Keratinocyte (primary cell): ENCODE measurements at regions not wholly inside any gene's neighbourhood (a gene's known extent, or its start where the extent isn't known, plus 50 kb on each side); places are given as distances from the start of the nearest gene placed in this dataset.

Source experiments
- DNase-seq: peaks from one replicate; pipeline ENCODE4 v3.0.0-alpha.2; 2011; ENCODE audit warnings: low read depth, missing footprints, low spot score
- FAIRE-seq: peaks from 2 replicates; lab custom pipeline; 2011; peaks lifted over from hg19 to GRCh38; lab: Jason Lieb, UNC
- H2AFZ ChIP-seq: 2 replicates; pipeline ENCODE4 v1.6.0; 2012; ENCODE audit warnings: low read length, control low read depth, inconsistent platforms; ENCODE audit not compliant: control insufficient read depth
- H3K27ac ChIP-seq: 2 replicates; pipeline ENCODE4 v1.5.1; 2011; ENCODE audit warnings: low read length; ENCODE audit not compliant: control insufficient read depth, insufficient read depth
- H3K27me3 ChIP-seq: 3 replicates; pipeline ENCODE4 v1.6.0; 2011; ENCODE audit warnings: low read length; ENCODE audit not compliant: control insufficient read depth, insufficient read depth; ENCODE audit errors: extremely low read depth
- H3K36me3 ChIP-seq, 2 experiments: 2 replicates in 1 of 2; 3 replicates in 1 of 2; pipeline ENCODE4 v1.5.1; 2011; ENCODE audit warnings: low read length in 2 of 2, mild to moderate bottlenecking in 1 of 2; ENCODE audit not compliant: control insufficient read depth in 2 of 2, insufficient read depth in 2 of 2; ENCODE audit errors: extremely low read depth in 1 of 2
- H3K4me1 ChIP-seq: 3 replicates; pipeline ENCODE4 v1.5.1; 2011; ENCODE audit warnings: low read length; ENCODE audit not compliant: control insufficient read depth, insufficient read depth; ENCODE audit errors: extremely low read depth
- H3K4me2 ChIP-seq: 3 replicates; pipeline ENCODE4 v1.6.0; 2011; ENCODE audit warnings: low read depth, low read length; ENCODE audit not compliant: control insufficient read depth, insufficient read depth; ENCODE audit errors: extremely low read depth
- H3K4me3 ChIP-seq, 3 experiments: fragments of 200-600 bp in 1 of 3; sonication (generic) in 1 of 3; 2 replicates in 2 of 3; 3 replicates in 1 of 3; pipeline ENCODE4 v1.5.1; 2011 to 2016; ENCODE audit warnings: low read length in 3 of 3, mild to moderate bottlenecking in 3 of 3, control low read depth in 2 of 3, inconsistent platforms in 1 of 3, low read depth in 1 of 3, mixed read lengths in 1 of 3, mixed run types in 1 of 3, moderate library complexity in 1 of 3; ENCODE audit not compliant: control insufficient read depth in 2 of 3, insufficient read depth in 2 of 3; ENCODE audit errors: extremely low read depth in 1 of 3
- H3K79me2 ChIP-seq: 2 replicates; pipeline ENCODE4 v1.6.0; 2012; ENCODE audit warnings: low read length; ENCODE audit not compliant: control insufficient read depth, insufficient read depth
- H3K9ac ChIP-seq: 3 replicates; pipeline ENCODE4 v1.6.0; 2011; ENCODE audit warnings: low read length; ENCODE audit not compliant: control insufficient read depth, insufficient read depth; ENCODE audit errors: extremely low read depth
- H3K9me1 ChIP-seq: 3 replicates; pipeline ENCODE4 v1.6.0; 2011; ENCODE audit warnings: low read length; ENCODE audit not compliant: control insufficient read depth, insufficient read depth; ENCODE audit errors: extremely low read depth
- H3K9me3 ChIP-seq: 2 replicates; pipeline ENCODE4 v1.5.1; 2012; ENCODE audit warnings: low read depth, low read length; ENCODE audit not compliant: control insufficient read depth
- H4K20me1 ChIP-seq: 3 replicates; pipeline ENCODE4 v1.6.0; 2011; ENCODE audit warnings: low read length; ENCODE audit not compliant: control insufficient read depth, insufficient read depth; ENCODE audit errors: extremely low read depth
- EZH2 ChIP-seq: IDR thresholded peaks from one replicate; pipeline ENCODE4 v1.6.1; 2012; ENCODE audit warnings: inconsistent platforms, mild to moderate bottlenecking, low read length, moderate library complexity
- dilution Hi-C: fragments of 300-500 bp; cut with MboI; formaldehyde crosslinking; loops from one replicate; pipeline ENCODE4 v1.7.0; 2020; ENCODE audit warnings: low sequenced_read_pairs; ENCODE audit not compliant: extremely low pct_ligation_motif_present
- TF ChIP-seq, protein P1 (sequence below), 3 experiments: IDR thresholded peaks in 1 of 3; conservative IDR thresholded peaks in 1 of 3; optimal IDR thresholded peaks in 1 of 3; 2 replicates in 2 of 3; 3 replicates in 1 of 3; pipeline versions ENCODE3 to v1.5.1; 2011; ENCODE audit warnings: low read length in 3 of 3, mild to moderate bottlenecking in 3 of 3, moderate library complexity in 2 of 3, control low read depth in 1 of 3, inconsistent platforms in 1 of 3; ENCODE audit not compliant: insufficient read depth in 2 of 3; ENCODE audit errors: extremely low read depth in 1 of 3

DNA sequence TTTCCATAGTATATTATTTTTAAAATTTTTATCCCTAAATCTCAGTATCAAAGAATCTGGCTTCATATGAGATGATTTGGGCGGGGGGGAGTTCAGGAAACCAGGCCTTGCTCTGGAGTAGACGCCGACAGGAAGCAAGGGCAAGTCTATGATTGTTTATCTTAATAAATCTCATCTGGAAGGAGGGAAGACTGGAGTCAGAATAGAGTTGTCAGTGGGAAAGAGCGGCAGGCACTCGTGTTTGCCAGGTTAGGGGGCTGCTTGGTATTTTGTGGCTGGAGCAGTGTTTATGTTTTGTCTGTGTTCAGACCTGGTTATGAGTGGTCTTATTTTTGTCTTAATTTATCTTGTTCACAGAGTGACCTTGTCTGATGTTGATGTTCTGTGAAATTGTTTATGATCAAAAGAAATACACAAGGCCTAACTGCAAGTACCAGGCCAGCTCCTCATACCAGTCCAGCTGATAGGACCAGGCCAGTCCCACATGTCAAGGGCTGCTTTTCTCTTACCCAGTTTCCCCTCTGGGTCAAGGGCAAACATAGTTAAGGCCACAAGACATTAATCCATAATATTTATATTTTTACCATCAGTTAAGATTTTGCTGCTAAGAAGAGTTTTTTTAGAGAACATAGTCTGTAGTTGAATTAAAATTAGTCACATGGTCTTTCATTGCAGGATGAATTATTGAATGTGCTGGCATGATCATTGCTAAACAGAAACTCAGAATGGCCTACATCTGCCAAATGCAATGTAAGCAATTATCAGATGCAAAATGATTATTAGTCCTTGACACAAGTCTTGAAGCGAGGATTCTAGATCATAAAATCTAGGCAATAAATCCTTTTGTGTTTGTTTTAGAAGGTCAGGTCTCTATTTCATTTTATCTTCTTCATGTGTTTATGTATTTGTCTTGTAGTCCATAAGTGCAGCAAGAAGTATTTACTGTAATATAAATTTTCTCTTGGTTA, 176.5 kb downstream of the GASK1B start:
- no peaks in the 10 kb centered on the region for H3K79me2 ChIP-seq
- no peak overlapping the region for H3K4me3 ChIP-seq
- dilution Hi-C loops = no loop called here
- H2AFZ ChIP-seq = peak overlapping the region; percentile 44
- no peaks in the 10 kb centered on the region for H3K9me1 ChIP-seq
- H4K20me1 ChIP-seq = no peaks in the 10 kb centered on the region
- H3K9me3 ChIP-seq = no peaks in the 10 kb centered on the region
- H3K27me3 ChIP-seq = no peaks in the 10 kb centered on the region
- H3K27ac ChIP-seq = no peak overlapping the region
- no peak for TF ChIP-seq EZH2
- TF ChIP-seq, protein P1, sequence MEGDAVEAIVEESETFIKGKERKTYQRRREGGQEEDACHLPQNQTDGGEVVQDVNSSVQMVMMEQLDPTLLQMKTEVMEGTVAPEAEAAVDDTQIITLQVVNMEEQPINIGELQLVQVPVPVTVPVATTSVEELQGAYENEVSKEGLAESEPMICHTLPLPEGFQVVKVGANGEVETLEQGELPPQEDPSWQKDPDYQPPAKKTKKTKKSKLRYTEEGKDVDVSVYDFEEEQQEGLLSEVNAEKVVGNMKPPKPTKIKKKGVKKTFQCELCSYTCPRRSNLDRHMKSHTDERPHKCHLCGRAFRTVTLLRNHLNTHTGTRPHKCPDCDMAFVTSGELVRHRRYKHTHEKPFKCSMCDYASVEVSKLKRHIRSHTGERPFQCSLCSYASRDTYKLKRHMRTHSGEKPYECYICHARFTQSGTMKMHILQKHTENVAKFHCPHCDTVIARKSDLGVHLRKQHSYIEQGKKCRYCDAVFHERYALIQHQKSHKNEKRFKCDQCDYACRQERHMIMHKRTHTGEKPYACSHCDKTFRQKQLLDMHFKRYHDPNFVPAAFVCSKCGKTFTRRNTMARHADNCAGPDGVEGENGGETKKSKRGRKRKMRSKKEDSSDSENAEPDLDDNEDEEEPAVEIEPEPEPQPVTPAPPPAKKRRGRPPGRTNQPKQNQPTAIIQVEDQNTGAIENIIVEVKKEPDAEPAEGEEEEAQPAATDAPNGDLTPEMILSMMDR (optimal IDR thresholded peaks at IDR 0.05 in 1 of 3, IDR thresholded peaks at IDR 0.05 in 1 of 3, conservative IDR thresholded peaks at IDR 0.05 in 1 of 3; ENCODE audit: extremely low read depth in 1 of 3, insufficient read depth in 2 of 3, low read length in 3 of 3) = no peak
- no peak overlapping the region for H3K4me2 ChIP-seq
- H3K4me1 ChIP-seq = no peaks in the 10 kb centered on the region
- DNase-seq = no peak
- no peaks in the 10 kb centered on the region for H3K36me3 ChIP-seq
- FAIRE-seq = peak; percentile 75
- H3K9ac ChIP-seq = no peak overlapping the region

DNA sequence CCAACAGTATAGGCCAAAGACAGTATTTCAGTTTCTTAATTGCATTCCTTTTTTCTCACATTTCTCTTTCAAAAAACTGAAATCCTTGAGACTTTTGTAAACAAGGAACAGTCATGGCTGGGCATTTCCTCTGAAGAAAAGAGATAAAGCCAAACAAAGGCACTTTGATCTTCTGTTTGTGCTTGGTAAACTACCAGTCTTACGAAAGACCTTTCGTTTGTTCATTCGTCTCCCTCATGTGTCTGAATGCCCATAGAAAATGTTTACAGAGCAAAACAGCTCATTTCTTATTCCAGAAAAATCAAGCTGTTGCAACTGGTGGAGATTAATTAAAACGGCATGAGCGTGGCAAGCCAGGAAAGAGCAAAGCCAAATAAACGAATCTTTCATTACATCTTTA, 178.0 kb downstream of the GASK1B start:
- no peak for FAIRE-seq
- no peak overlapping the region for H3K9ac ChIP-seq
- H3K9me1 ChIP-seq = no peaks in the 10 kb centered on the region
- no peaks in the 10 kb centered on the region for H3K36me3 ChIP-seq
- no peak for DNase-seq
- no peaks in the 10 kb centered on the region for H4K20me1 ChIP-seq
- no peak overlapping the region for H3K27ac ChIP-seq
- no peaks in the 10 kb centered on the region for H3K79me2 ChIP-seq
- dilution Hi-C loops = no loop called here
- no peaks in the 10 kb centered on the region for H3K4me1 ChIP-seq
- no peaks in the 10 kb centered on the region for H3K9me3 ChIP-seq
- H3K4me2 ChIP-seq = no peak overlapping the region
- TF ChIP-seq, protein P1 (optimal IDR thresholded peaks at IDR 0.05 in 1 of 3, IDR thresholded peaks at IDR 0.05 in 1 of 3, conservative IDR thresholded peaks at IDR 0.05 in 1 of 3; ENCODE audit: extremely low read depth in 1 of 3, insufficient read depth in 2 of 3, low read length in 3 of 3) = no peak
- TF ChIP-seq EZH2 = no peak
- no peak overlapping the region for H2AFZ ChIP-seq
- no peaks in the 10 kb centered on the region for H3K27me3 ChIP-seq
- H3K4me3 ChIP-seq = no peak overlapping the region
